ENCODE measurements at regions not wholly inside any gene's neighbourhood (a gene's known extent, or its start where the extent isn't known, plus 50 kb on each side); places are given as distances from the start of the nearest gene placed in this dataset.

DNA sequence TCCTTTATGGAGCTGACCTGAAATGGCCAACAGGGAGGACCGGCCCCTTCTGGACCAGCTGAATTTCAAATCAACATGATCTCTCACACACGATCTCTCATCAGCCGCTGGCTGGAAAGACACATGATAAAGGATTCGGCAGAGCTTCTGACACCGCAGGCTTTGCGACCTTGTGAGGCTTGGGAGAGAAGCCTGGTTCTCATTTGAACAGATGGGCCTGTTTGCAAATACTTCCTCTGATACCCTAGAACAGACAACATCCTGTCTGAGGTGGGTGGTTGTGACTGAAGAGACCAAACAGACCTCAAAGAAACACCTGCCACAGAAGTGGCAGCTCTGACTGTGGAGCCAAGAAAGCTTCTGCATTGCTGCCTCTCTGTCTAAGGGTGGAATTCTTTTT, 77.9 kb upstream of the SDK2 start:
- Histone ChIP-seq H3K27ac (ENCODE audit: low read depth, low read length) (no peak overlapping the region), H4K20me1 (ENCODE audit: insufficient read depth) (no peaks in the 10 kb centered on the region), H3K9me2 (ENCODE audit: insufficient read depth) (no peaks in the 10 kb centered on the region), H3K9ac (ENCODE audit: low read length) (no peak overlapping the region), H3K9me3 (ENCODE audit: control insufficient read depth in 1 of 2, insufficient read depth in 1 of 2, low read depth in 1 of 2, low read length in 2 of 2) (no peaks in the 10 kb centered on the region), H3K27me3 (ENCODE audit: insufficient read depth, low read length) (peaks cover 43% of the 10 kb centered on the region), H3K36me3 (ENCODE audit: control insufficient read depth in 1 of 2, insufficient read depth in 2 of 2, low read length in 2 of 2) (no peaks in the 10 kb centered on the region), H3K4me2 (ENCODE audit: low read length) (no peak overlapping the region), H2AFZ (ENCODE audit: low read depth, low read length, poor library complexity, severe bottlenecking) (no peak overlapping the region), H3K79me2 (ENCODE audit: insufficient read depth, low read length) (no peaks in the 10 kb centered on the region), H3K4me3 (replicated peaks in 1 of 2; ENCODE audit: low read depth in 1 of 2, low read length in 2 of 2) (no peak overlapping the region), H3K4me1 (ENCODE audit: control insufficient read depth in 1 of 2, insufficient read depth in 2 of 2, low read length in 2 of 2) (no peaks in the 10 kb centered on the region)
- RAD21 ChIA-PET (ENCODE audit: low non-redundant PET in 1 of 2, low total read pairs in 2 of 2, uncharacterized antibody in 2 of 2, unreplicated experiment in 2 of 2), result no interaction called here
- no peak for DNase-seq (ENCODE audit: low read depth, low spot score)
- TF ChIP-seq POLR2AphosphoS5 (IDR thresholded peaks at IDR 0.05; ENCODE audit: low read depth, low read length), result no peak
- TF ChIP-seq SRF (IDR thresholded peaks at IDR 0.05; ENCODE audit: low read depth), result no peak
- TF ChIP-seq SIN3A (IDR thresholded peaks at IDR 0.05; ENCODE audit: low read depth), result no peak
- TF ChIP-seq RAD21 (IDR thresholded peaks at IDR 0.05; ENCODE audit: low read depth), result no peak
- TF ChIP-seq ELF1 (IDR thresholded peaks at IDR 0.05; ENCODE audit: borderline replicate concordance, low read depth), result no peak
- no peak for TF ChIP-seq CEBPB (IDR thresholded peaks at IDR 0.05; ENCODE audit: low read depth)
- TF ChIP-seq JUND (IDR thresholded peaks at IDR 0.05), result no peak
- TF ChIP-seq ZNF274 (IDR thresholded peaks at IDR 0.05; ENCODE audit: low read depth, low read length), result no peak
- TF ChIP-seq EZH2 (IDR thresholded peaks at IDR 0.05), result no peak
- TF ChIP-seq EGR1 (IDR thresholded peaks at IDR 0.05; ENCODE audit: low read depth), result no peak
- TF ChIP-seq SP1 (IDR thresholded peaks at IDR 0.05; ENCODE audit: low read depth), result no peak
- TF ChIP-seq REST (IDR thresholded peaks at IDR 0.05; ENCODE audit: low read depth), result no peak
- TF ChIP-seq TCF7L2 (IDR thresholded peaks at IDR 0.05; ENCODE audit: borderline replicate concordance, extremely low read depth, insufficient read depth, insufficient read length), result no peak
- TF ChIP-seq FOSL1 (IDR thresholded peaks at IDR 0.05; ENCODE audit: low read depth), result no peak
- no peak for TF ChIP-seq ZFX (IDR thresholded peaks at IDR 0.05)
- no peak for TF ChIP-seq ATF3 (IDR thresholded peaks at IDR 0.05)
- POLR2A ChIA-PET, result no interaction called here
- CTCF ChIA-PET, result no interaction called here
- ATAC-seq, result no peak
- no TSS peak for BruUV-seq (replicated peaks)
- intact Hi-C loops (cut with micrococcal nuclease), result no loop called here

Measured in HCT116 (cell line).